ENCODE measurements at regions not wholly inside any gene's neighbourhood (a gene's known extent, or its start where the extent isn't known, plus 50 kb on each side); places are given as distances from the start of the nearest gene placed in this dataset.
"Not testable (repeated sequence)": the region's sequence is repeated elsewhere in the genome, so short reads cannot be mapped to it uniquely, and the experiment has no call there.

DNA sequence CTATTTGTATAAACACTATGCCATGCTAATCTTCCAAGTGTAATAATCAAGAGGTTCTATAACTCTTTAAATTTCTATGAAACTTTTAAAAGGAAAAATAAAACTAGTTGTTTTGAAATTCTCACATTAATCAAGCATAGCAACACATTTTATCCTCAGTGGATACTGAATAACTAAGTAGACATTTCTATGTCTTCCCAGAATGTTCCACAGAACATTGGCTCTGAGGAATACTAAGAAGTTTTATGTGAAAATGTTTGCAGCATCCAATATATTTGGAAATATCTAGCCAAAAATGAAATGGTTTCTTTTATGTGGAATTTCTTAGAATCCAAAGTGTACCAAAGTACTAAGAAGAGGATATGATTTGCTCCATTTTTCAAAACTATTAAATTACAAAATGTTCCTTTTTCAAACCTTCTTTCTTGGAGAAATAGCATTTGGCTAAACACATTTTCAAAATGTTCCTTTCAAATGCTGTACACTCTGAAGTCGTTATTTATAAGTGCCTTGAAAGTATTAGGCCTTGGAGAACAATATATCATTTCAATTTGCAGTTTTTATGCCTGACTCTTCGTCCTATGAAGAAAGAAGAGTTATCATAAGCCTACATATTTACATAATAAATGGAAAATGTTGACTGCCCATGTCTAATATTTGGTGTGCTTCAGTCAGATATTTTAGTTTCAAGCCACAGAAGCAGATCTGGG lies 175.6 kb upstream of the COX7C start:
- DNase-seq: no peak

DNA sequence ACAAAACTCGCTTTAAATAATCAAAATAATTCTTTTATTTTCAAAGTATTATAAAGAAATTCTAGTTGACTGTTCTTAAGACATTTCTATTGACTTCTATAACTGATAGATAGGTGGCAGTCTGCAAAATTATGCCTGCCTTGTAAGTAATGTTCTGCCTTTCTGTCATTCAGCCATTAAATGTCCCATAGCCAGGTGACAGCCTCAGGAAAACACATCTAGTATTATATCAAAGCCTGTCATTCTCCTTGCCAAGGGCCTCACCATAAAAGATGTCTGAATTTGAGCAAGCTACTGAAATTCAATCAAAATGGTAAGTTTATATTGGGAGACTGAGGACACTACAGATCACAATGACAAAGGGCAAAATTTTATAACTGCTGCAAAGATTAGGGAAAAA lies 170.4 kb upstream of the COX7C start:
- DNase-seq: no peak

DNA sequence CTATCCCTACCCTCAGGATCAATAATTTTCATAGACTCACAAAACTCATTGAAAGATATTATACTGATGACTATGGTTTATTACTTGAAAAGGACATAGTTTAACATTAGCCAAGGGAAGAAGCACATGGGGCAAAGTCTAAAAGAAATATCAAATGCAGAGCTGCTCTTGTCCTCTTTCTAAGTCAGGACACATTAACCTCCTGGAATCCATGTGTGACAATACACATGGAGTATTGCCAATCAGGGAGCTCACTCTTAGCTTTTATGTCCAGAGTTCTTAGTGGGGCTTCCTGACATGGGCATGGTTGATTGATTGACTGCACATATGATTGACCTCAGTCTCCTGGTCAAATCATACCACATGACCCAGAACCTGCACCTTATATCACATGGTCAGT lies 165.5 kb upstream of the COX7C start:
- DNase-seq: no peak

DNA sequence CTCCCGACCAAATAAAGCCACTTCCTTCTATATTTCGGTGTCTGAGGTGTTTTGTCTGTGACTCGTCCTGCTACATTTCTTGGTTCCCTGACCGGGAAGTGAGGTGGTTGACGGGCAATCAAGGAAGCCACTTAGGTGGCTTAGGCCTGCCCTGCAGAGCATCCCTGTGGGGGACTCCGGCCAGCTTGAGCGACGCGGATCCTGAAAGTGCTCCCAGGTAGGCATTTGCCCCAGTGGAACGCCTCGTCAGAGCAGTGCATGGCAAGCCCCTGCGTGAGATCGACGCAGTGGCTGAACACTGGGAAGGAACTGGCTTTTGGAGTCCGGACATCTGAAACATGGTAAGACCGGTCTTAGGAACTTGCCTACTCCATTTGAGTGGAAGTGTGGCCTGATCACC lies 157.2 kb upstream of the COX7C start:
- no peak for DNase-seq

DNA sequence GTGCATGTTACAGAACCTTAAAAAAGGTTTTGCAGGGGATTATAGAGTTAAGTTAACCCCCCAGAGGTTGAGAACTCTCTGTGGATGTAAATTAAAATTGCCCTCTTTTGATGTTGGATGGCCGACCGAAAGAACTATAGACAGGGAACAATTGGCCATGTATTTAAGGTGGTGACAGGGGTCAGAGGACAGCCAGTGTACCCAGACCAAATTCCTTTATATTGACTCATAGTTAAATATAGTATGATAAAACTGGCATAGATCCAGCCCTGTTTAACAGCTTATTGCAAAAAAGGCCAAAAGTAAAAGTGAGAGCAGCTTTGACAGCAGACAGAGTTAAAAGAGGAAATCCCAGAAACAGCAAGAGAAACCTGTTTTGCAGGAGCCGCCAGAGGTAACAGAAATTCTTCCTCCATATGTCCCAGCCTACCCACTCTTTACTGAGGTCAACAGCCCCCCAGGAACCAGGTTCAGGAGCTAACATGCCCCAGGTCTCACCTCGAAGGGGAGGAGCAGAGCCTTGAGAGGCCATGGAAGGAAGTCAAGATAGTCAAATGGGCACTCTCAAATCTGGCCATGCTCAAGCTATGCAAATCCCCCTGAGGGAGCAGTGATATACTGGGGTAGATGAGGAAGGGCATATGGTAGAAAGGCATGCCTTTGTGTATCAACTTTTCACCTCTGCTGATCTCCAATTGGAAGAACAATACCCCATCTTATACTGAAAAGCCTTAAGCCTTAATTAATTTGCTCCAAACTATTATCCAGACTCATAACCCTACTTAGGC lies 156.4 kb upstream of the COX7C start:
- DNase-seq: no peak

DNA sequence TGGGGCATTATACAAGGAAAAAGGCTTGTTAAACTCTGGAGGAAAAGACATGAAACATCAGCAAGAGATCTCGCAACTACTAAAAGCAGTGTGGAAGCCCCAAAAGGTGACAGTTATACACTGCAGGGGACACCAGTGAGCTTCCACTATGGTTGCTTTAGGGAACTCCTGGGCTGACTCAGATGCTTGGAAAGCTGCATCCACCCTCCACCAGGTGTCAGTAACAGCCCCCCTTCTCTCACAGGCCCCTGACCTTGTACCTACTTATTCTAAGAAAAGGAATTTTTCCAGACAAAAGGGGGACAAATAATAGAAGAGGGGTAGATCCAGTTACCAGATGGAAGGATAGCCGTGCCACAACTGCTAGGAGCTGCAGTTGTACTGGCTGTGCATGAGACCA lies 154.4 kb upstream of the COX7C start:
- no peak for DNase-seq

DNA sequence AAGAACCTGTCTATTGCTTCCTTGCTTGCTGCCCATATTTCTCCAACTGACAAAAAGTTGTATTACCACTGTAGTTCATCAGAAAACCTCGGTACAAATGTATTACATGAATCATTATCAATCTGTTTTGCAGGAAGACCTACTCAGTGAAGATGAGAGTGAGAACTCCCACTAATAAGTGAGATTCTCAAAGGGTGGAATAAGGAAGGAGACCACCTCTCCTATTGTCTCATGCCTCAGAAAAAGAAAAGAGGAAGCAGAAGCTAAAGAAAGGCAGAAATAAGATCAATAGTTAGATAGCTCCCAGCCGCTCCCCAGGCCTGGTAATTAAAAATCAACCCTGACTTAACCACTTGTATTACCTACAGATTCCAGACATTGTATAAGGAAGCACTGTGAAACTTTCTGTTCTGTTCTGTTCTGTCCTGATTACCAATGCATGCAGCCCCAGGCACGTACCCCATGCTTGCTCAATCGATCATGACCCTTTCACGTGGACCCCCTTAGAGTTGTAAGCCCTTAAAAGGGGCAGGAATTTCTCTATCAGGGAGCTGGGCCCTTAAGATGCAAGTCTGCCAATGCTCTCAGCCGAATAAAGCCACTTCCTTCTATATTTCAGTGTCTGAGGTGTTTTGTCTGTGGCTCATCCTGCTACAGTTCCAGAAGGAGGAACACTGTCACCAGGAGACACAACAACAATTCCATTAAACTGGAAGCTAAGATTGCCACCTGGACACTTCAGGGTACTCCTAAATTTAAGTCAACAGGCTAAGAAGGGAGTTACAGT lies 152.5 kb upstream of the COX7C start:
- no peak for DNase-seq

DNA sequence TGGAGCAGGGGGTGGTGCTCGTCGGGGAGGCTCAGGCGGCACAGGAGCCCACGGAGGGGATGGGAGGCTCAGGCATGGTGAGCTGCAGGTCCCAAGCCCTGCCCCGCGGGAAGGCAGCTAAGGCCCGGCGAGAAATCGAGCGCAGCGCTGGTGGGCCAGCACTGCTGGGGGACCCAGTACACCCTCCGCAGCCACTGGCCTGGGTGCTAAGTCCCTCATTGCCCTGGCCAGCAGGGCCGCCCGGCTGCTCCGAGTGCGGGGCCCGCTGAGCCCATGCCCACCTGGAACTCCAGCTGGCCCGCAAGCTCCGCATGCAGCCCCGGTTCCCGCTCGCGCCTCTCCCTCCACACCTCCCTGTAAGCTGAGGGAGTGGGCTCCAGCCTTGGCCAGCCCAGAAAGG lies 151.0 kb upstream of the COX7C start:
- DNase-seq: not testable (repeated sequence)

DNA sequence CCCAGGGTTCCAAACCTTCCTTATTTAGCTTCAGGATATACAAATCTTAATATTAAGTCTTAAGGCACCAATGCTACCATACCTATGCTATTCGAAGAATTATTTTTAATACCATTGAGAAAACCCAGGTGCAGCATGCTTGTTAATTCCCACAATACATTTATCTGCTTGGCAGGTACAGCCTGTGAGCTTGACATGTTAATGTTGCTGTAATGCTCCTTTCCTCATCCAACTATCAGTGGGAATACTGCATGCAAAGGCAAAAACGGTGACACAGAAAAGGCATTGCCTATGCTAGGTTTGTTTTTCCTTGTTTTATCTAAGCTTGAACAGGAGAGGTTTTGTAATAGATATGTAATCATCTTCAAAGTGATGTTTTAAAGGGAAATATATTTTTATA lies 135.7 kb upstream of the COX7C start:
- no peak for DNase-seq

DNA sequence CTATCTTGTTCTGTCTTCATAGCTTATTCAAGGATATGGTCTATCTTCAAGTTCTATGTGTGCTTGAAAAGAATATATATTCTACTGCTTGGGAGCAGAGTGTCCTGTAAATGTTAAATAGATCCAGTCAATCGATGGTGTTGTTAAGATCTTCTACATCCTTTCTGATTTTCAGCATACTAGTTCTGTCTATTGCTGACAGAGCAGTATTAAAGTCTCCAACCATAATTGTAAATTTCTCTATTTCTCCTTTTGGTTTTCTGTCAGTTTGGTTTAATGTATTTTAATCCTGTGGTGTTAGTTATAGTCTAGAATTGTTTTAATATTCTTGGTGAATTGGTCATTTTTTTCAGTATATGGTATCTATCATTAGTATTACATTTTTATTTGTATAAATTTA lies 124.0 kb upstream of the COX7C start:
- no peak for DNase-seq

DNA sequence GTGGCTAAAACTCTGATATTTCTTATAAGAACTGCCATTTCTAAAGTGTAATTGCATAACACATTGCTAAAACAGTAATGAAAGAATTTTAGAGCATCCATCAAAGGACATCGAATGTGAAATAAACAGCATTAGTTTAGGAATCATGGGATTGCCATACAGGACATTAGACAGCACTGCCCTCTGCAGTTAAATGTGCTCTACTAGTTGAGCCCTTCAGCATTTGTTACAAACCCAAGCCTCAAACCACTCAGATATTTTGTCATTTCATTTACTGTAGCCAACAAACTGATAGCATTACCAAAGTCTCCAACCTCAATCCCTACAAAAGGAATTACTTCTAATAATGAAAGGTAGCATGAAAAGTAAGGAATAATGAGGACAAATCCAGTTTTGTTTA lies 116.8 kb upstream of the COX7C start:
- DNase-seq: no peak

DNA sequence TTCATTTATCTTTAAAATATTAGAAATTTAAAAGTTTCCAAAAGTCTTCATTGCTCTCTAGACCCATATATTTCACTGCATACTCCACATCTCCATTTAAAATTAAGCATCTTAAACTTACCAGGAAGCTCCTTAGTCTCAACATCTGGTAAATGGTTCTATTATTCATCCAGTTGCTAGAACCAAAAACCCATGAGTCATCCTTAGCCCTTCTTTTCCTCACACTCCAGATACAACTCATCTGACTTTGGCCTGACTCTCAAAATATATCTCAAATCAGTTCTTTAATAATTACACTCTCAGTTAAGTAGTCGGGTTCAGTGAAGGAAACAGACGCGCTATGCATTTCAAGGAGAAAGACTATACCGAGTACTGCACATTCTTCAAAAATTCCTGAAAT lies 110.2 kb upstream of the COX7C start:
- no peak for DNase-seq

DNA sequence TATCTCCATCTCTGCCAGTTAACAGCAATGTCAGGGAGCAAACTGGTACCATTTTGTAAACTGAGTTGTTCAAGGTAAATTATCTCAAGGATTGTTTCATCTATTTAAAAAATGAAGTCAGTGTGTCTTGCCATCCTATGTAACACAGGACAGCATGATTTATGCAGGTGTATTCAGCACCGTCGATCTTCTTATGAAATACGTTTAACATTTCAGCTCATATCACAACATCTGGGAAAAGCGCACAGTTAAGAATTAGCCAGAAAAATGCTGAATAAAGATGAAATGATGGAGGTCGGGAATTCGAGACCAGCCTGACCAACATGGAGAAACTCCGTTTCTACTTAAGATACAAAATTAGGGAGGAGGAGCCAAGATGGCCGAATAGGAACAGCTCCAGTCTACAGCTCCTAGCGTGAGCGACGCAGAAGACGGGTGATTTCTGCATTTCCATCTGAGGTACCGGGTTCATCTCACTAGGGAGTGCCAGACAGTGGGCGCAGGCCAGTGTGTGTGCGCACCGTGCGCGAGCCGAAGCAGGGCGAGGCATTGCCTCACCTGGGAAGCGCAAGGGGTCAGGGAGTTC lies 107.3 kb upstream of the COX7C start:
- not testable (repeated sequence) for DNase-seq

DNA sequence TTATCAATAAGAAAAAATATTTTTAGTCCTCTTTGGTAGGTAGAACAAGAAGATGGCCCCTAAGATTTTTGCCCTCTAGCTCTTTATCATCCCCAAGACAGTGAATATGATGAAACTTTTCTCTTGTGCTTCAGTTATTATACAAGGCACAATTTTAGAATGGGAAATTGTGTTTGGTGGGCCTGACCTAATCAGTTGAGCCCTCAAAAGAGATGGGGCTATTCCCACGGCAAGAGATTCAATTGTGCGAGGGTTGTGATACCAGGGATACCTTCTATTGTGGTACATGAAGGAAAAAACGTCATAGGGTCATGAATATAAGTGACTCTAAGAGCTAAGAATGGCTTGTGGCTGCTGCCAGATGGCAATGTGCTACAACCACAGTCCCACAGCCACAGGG lies 94.0 kb upstream of the COX7C start:
- no peak for DNase-seq

DNA sequence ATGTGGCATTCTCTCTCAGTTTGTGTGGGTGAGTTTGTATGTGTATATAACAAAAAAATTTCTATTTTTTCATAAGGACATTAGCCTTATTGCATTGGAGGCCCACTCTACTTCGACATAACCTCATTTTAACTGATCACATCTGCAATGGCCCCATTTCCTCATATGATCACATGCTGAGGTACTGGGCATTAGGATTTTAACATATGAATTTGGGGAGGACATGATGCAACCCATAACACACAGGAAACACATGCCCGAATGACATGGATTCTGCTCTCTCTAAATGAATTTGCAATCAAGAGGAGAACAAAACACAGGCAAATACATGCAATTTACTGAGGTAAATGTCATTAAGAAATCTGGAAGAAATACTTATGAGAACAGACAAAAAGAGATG lies 92.1 kb upstream of the COX7C start:
- no peak for DNase-seq

DNA sequence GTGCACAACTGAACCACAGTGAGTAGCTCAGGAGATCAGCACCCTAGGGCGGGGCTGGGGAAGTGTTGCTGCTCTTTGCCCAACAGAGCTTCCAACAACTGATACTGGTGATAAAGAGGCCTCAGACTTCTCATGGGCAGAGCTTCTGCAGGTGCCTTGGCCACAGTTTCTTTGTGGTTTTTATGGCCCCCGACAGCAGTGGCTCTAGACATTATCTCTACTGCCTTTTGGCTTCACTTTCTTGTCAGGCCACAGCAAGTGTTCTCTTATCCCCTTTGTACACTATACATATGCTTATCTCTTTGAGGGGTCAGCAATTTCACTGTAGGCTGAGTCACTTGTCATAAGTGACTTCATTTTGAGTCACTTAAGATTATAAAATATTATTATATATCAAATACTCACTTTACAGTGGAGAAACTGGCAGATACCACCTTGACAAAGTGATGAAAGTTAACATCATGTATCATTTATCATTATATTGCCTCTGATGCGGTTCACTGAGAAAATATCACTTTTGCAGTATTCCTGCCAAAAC lies 90.9 kb upstream of the COX7C start:
- no peak for DNase-seq

DNA sequence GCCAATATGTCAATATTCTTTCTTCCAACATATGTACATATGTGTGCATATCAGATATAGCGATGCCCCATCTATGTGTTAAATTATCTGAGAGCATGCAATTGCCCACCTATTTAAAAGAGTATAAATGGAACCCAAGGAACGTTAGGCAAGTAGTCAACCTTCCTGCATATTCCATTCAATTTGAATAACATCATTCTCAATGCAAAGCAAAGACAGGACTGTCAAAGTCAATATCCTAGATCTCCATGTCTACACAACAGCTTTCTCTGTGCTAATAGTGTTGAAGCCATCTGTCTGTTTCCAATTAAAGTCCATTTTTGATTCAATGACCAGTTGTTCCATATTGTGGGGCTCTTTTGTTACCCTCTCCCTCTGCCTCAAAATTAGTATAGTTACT lies 85.3 kb upstream of the COX7C start:
- no peak for DNase-seq

DNA sequence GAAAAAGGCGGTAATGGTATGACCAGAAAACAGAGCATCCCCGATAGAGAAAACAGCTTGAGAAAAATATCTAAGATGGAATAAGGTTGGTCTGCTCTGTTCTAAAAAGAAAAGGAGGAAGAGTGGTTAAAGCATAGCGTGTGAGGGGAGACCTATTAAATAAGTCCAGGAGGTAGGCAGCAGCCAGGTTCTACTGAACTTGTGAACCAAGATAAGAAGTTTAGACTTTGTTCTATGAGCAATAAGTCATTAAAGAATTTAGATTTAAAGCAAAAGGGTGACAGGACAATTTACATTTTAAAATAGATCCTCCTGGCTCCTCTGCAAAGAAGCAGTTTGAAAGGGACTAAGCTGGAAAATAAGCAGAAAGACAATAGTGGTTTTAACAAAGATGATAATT lies 81.3 kb upstream of the COX7C start:
- DNase-seq: no peak

DNA sequence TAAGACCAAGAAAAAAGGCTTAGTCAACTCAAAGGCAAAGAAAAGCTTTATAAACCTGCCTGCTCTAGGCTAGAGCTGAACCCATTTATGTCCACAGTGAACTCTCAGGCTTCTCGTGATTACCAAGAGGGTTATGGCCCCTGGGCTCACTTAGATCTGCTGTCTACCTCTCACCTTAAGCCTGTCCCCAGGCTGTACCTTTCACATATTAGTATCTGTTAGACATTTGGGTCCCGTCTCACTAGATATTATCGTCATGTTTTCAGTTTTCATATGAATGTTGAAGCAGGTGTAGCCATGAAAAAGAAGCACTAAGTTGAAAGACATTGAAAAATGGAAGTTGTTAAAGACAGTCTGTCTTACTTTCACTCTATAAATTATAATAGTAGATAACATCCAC lies 75.2 kb upstream of the COX7C start:
- no peak for DNase-seq

DNA sequence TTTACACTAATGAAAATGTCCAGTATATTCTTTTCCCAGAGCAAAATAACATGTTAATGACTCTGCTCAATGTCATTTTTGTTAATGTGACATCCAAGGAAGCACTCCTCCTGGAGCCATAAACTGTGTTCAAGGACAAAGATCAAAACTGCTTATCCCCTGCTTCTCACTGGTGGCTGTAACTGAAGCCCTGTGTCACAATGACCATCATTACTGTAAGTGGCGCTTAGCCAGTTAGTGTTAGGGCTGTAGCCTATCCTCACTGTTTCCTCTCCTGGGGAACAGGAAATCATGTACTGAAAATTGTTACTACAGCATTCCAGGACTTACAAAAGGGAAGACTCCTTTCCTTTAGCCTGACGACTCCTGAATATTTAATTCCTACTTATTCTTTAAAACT lies 71.7 kb upstream of the COX7C start:
- DNase-seq: no peak

DNA sequence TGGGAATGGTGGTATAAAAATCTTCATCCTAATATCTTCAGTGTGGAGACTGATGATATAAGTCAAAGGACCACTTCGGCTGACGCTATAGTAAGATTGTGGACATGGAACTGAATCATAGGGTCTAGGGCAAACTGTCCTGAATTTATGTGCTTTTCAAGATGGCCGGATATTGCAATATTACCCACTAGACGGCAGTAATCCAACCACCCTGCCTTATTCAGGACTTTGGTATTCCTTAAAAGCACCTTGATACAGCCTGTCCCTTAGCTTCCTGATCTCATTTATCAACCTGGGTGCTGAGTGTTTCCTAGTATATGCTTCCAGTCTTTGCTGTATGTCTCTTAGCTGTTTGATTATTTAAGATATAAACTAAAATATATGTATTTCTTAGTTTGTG lies 71.2 kb upstream of the COX7C start:
- no peak for DNase-seq

DNA sequence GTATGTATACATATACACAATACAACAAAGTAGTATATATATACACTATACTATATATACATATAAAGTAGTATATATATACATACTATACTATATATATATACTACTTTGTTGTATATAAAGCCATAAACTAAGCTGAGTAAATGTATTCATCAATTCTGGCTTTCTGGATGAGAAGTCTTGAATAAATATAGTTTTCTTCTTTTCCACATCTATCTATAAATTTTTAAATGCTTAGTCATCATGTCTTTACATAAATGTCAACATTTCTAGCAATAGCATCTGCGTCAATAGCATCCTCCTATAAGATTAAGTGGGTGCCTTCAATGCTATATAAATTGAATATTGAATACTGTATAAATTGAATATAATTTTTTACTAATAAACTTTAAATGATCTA lies 63.1 kb upstream of the COX7C start:
- DNase-seq: no peak

DNA sequence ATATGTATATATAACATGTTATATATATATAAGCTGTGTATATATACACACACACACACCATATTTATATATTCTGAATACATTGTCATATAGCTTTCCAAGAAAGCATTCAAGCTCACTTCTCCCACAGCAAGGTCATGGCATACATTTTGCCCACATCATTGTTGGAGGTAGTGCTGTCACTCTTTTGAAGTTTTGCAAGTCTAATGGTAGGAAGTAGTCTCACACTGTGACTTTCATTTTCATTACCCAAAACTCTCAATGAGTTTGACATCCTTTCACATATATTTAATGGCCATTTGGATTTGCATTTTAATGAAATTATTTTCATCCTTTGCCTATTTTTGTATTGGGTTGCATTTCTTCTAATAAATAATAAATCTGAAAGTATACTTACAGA lies 59.8 kb upstream of the COX7C start:
- no peak for DNase-seq

Data from T-helper 2 cell (primary cell).